H1 (cell line): ENCODE measurements at regions not wholly inside any gene's neighbourhood (a gene's known extent, or its start where the extent isn't known, plus 50 kb on each side); places are given as distances from the start of the nearest gene placed in this dataset.

Experiments
- E2F6 ChIP-seq: IDR thresholded peaks from 2 replicates; pipeline ENCODE4 v1.6.1; 2012; ENCODE audit warnings: inconsistent platforms
- GABPA ChIP-seq: IDR thresholded peaks from 2 replicates; pipeline ENCODE4 v1.6.1; 2011; ENCODE audit warnings: mild to moderate bottlenecking, low read length, moderate library complexity, borderline replicate concordance; ENCODE audit not compliant: insufficient read depth
- GTF2F1 ChIP-seq: IDR thresholded peaks from 2 replicates; pipeline ENCODE4 v1.6.1; 2012; ENCODE audit warnings: low read depth, low read length, improper control_type of control experiment, borderline replicate concordance
- PHF8 ChIP-seq: fragments of 200-600 bp; sonication (generic); conservative IDR thresholded peaks from 2 replicates; pipeline ENCODE4 v1.7.1; 2012; ENCODE audit warnings: low read depth, mild to moderate bottlenecking, inconsistent platforms, low read length, moderate library complexity
- RAD21 ChIP-seq, 2 experiments: IDR thresholded peaks in 1 of 2; conservative IDR thresholded peaks in 1 of 2; 2 replicates each; pipeline ENCODE4 v1.6.1; 2011; ENCODE audit warnings: low read depth in 2 of 2, low read length in 2 of 2, improper control_type of control experiment in 1 of 2, inconsistent platforms in 1 of 2, mild to moderate bottlenecking in 1 of 2, moderate library complexity in 1 of 2
- TEAD4 ChIP-seq: IDR thresholded peaks from 2 replicates; pipeline ENCODE4 v1.6.1; 2012; ENCODE audit warnings: low read depth, low read length, inconsistent platforms, mixed read lengths

GRCh38 chr3:165713479-165713878 lies 123.7 kb downstream of the BCHE start (continued):
- TF ChIP-seq RAD21 (IDR thresholded peaks at IDR 0.05 in 1 of 2, conservative IDR thresholded peaks at IDR 0.05 in 1 of 2; ENCODE audit: low read depth in 2 of 2, low read length in 2 of 2) (no peak), PHF8 (no peak), TEAD4 (no peak), E2F6 (no peak), GTF2F1 (no peak), GABPA (no peak)
